ENCODE measurements at regions not wholly inside any gene's neighbourhood (a gene's known extent, or its start where the extent isn't known, plus 50 kb on each side); places are given as distances from the start of the nearest gene placed in this dataset.
"Not testable (repeated sequence)": the region's sequence is repeated elsewhere in the genome, so short reads cannot be mapped to it uniquely, and the experiment has no call there.

GRCh38 chrX:465418-466215 lies 78.9 kb upstream of the PPP2R3B start:
- TF ChIP-seq FOSL2 (IDR thresholded peaks at IDR 0.05; ENCODE audit: borderline replicate concordance, low read depth) (no peak), MAX (IDR thresholded peaks at IDR 0.05; ENCODE audit: low read depth) (no peak), TCF12 (IDR thresholded peaks at IDR 0.05) (no peak)
- Histone ChIP-seq H3K9me2 (no peaks in the 10 kb centered on the region), H3F3A (replicated peaks; ENCODE audit: insufficient read depth) (peaks cover 3% of the 10 kb centered on the region), H3K27ac (ENCODE audit: low read depth in 2 of 2, low read length in 1 of 2) (no peak overlapping the region), H3K4me1 (ENCODE audit: control insufficient read depth in 1 of 2, insufficient read depth in 2 of 2, low read depth in 1 of 2, low read length in 1 of 2) (no peaks in the 10 kb centered on the region), H4K20me1 (ENCODE audit: insufficient read depth) (no peaks in the 10 kb centered on the region), H3K36me3 (replicated peaks in 1 of 2; ENCODE audit: control insufficient read depth in 1 of 2, insufficient read depth in 2 of 2, low read length in 1 of 2) (no peaks in the 10 kb centered on the region), H3K4me3 (ENCODE audit: low read depth in 2 of 2, low read length in 1 of 2) (no peak overlapping the region), H3K79me2 (ENCODE audit: insufficient read depth) (no peaks in the 10 kb centered on the region), H3K4me2 (no peak overlapping the region), H3K27me3 (ENCODE audit: insufficient read depth) (peaks cover 38% of the 10 kb centered on the region), H3K9ac (no peak overlapping the region), H3K9me3 (no peaks in the 10 kb centered on the region), H2AFZ (ENCODE audit: low read depth) (no peak overlapping the region)
- DNase-seq, result no peak
- ChIA-PET CTCF (no interaction called here), POLR2A (no interaction called here)
- WGBS (ENCODE audit: low lambda C conversion rate), result 26% methylated on average over 29 of the region's 32 CpGs

GRCh38 chrX:466836-467235 lies 80.1 kb upstream of the PPP2R3B start:
- H3K79me2 ChIP-seq (ENCODE audit: insufficient read depth); CTCF ChIA-PET; H3F3A ChIP-seq (replicated peaks; ENCODE audit: insufficient read depth); H4K20me1 ChIP-seq (ENCODE audit: insufficient read depth); H3K4me3 ChIP-seq (ENCODE audit: low read depth in 2 of 2, low read length in 1 of 2); H3K4me2 ChIP-seq; H3K9me2 ChIP-seq; H3K9ac ChIP-seq; H3K27ac ChIP-seq (ENCODE audit: low read depth in 2 of 2, low read length in 1 of 2); H2AFZ ChIP-seq (ENCODE audit: low read depth); H3K9me3 ChIP-seq; H3K4me1 ChIP-seq (ENCODE audit: control insufficient read depth in 1 of 2, insufficient read depth in 2 of 2, low read depth in 1 of 2, low read length in 1 of 2); H3K36me3 ChIP-seq (replicated peaks in 1 of 2; ENCODE audit: control insufficient read depth in 1 of 2, insufficient read depth in 2 of 2, low read length in 1 of 2); POLR2A ChIA-PET; DNase-seq: not testable (repeated sequence)
- WGBS (ENCODE audit: low lambda C conversion rate), result 60% methylated on average over 16 of the region's 17 CpGs
- H3K27me3 ChIP-seq (ENCODE audit: insufficient read depth), result peaks cover 38% of the 10 kb centered on the region

- not testable (repeated sequence) for H3K4me2 ChIP-seq
Observed at GRCh38 chrX:467686-468085, 81.0 kb upstream of the PPP2R3B start.

GRCh38 chrX:468979-469378 lies 82.3 kb upstream of the PPP2R3B start:
- no peak overlapping the region for H2AFZ ChIP-seq (ENCODE audit: low read depth)
- no peak overlapping the region for H3K4me3 ChIP-seq (ENCODE audit: low read depth in 2 of 2, low read length in 1 of 2)
- H3F3A ChIP-seq (replicated peaks; ENCODE audit: insufficient read depth), result no peaks in the 10 kb centered on the region
- no peak overlapping the region for H3K4me2 ChIP-seq
- WGBS (ENCODE audit: low lambda C conversion rate), result 40% methylated on average over 9 of the region's 9 CpGs
- H3K27ac ChIP-seq (ENCODE audit: low read depth in 2 of 2, low read length in 1 of 2), result no peak overlapping the region
- no peaks in the 10 kb centered on the region for H3K9me2 ChIP-seq
- peaks cover 44% of the 10 kb centered on the region for H3K27me3 ChIP-seq (ENCODE audit: insufficient read depth)
- no peak for DNase-seq
- no peaks in the 10 kb centered on the region for H3K9me3 ChIP-seq
- CTCF ChIA-PET, result no interaction called here
- H3K4me1 ChIP-seq (ENCODE audit: control insufficient read depth in 1 of 2, insufficient read depth in 2 of 2, low read depth in 1 of 2, low read length in 1 of 2), result no peaks in the 10 kb centered on the region
- no peaks in the 10 kb centered on the region for H4K20me1 ChIP-seq (ENCODE audit: insufficient read depth)
- H3K36me3 ChIP-seq (replicated peaks in 1 of 2; ENCODE audit: control insufficient read depth in 1 of 2, insufficient read depth in 2 of 2, low read length in 1 of 2), result no peaks in the 10 kb centered on the region
- no peaks in the 10 kb centered on the region for H3K79me2 ChIP-seq (ENCODE audit: insufficient read depth)
- POLR2A ChIA-PET, result no interaction called here
- H3K9ac ChIP-seq, result no peak overlapping the region
- TF ChIP-seq USF2 (IDR thresholded peaks at IDR 0.05; ENCODE audit: borderline replicate concordance, low read depth, low read length) (no peak), TAF1 (IDR thresholded peaks at IDR 0.05; ENCODE audit: borderline replicate concordance, low read depth, low read length) (no peak), ELF1 (IDR thresholded peaks at IDR 0.05) (no peak), SMC3 (IDR thresholded peaks at IDR 0.05; ENCODE audit: low read depth, low read length) (no peak), SIN3A (IDR thresholded peaks at IDR 0.05; ENCODE audit: borderline replicate concordance, low read depth, low read length) (no peak), REST (IDR thresholded peaks at IDR 0.05; ENCODE audit: low read depth, low read length) (no peak), FOXJ3 (CRISPR knock-in tag; IDR thresholded peaks at IDR 0.05) (no peak), TCF12 (IDR thresholded peaks at IDR 0.05) (no peak), TEAD4 (IDR thresholded peaks at IDR 0.05; ENCODE audit: borderline replicate concordance, insufficient read depth) (no peak), CHD2 (IDR thresholded peaks at IDR 0.05; ENCODE audit: low read length, partially characterized antibody) (no peak)

More at GRCh38 chrX:467686-468085, 81.0 kb upstream of the PPP2R3B start:
- H3K79me2 ChIP-seq (ENCODE audit: insufficient read depth); H4K20me1 ChIP-seq (ENCODE audit: insufficient read depth); CTCF ChIA-PET; POLR2A ChIA-PET; H3K4me3 ChIP-seq (ENCODE audit: low read depth in 2 of 2, low read length in 1 of 2); H3K27ac ChIP-seq (ENCODE audit: low read depth in 2 of 2, low read length in 1 of 2); DNase-seq; H3K4me1 ChIP-seq (ENCODE audit: control insufficient read depth in 1 of 2, insufficient read depth in 2 of 2, low read depth in 1 of 2, low read length in 1 of 2); H3F3A ChIP-seq (replicated peaks; ENCODE audit: insufficient read depth); H2AFZ ChIP-seq (ENCODE audit: low read depth); H3K9me2 ChIP-seq; H3K9me3 ChIP-seq; H3K9ac ChIP-seq; H3K36me3 ChIP-seq (replicated peaks in 1 of 2; ENCODE audit: control insufficient read depth in 1 of 2, insufficient read depth in 2 of 2, low read length in 1 of 2): not testable (repeated sequence)
- WGBS (ENCODE audit: low lambda C conversion rate), result 47% methylated on average over 16 of the region's 16 CpGs
- H3K27me3 ChIP-seq (ENCODE audit: insufficient read depth), result peaks cover 38% of the 10 kb centered on the region
